ENCODE measurements at regions not wholly inside any gene's neighbourhood (a gene's known extent, or its start where the extent isn't known, plus 50 kb on each side); places are given as distances from the start of the nearest gene placed in this dataset.

DNA sequence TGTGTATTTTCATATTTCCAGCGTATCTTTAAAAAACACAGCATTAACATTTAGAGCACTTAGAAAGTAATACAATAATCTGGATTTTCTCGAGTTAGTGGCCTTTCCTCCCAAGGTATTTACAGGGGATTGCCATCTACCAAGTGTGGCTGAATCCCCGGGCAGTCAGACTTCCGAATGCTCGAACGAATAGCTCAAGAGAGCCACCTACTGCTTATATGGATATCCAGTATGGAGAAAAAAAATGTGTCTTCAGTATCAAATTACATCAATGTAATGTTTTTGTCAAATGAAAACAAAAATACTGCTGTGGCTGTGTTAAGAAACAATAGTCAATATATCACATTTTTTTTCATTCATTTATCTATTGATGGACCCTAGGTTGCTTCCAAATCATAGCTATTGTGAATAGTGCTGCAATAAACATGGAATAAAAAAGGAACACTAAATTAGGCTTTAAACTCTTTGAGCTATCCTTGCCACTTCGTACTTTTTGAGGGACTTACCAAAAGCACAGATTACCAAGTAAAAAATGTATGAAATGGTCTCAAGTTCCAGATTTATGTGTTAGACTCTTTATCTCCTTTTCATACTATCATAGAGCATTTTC lies 654.5 kb upstream of the PTCHD4 start:
- Histone ChIP-seq H3K4me1 (ENCODE audit: control insufficient read depth, insufficient read depth, low read length) (no peaks in the 10 kb centered on the region), H3K27me3 (ENCODE audit: control insufficient read depth, insufficient read depth, low read length) (no peaks in the 10 kb centered on the region), H3K9me3 (ENCODE audit: control insufficient read depth, insufficient read depth, low read length) (no peaks in the 10 kb centered on the region), H3K27ac (ENCODE audit: low read length) (no peak overlapping the region), H3K36me3 (ENCODE audit: control insufficient read depth, insufficient read depth, low read length) (no peaks in the 10 kb centered on the region), H3K4me3 (ENCODE audit: low read length) (no peak overlapping the region)
- no peaks in the 10 kb centered on the region for H3K4me1 Mint-ChIP-seq
- no peaks in the 10 kb centered on the region for H3K36me3 Mint-ChIP-seq
- DNase-seq (no peak), ATAC-seq (no peak)
- H3K27me3 Mint-ChIP-seq (ENCODE audit: low read depth in 2 of 2) = no peaks in the 10 kb centered on the region
- H3K9me3 Mint-ChIP-seq = peaks cover 6 to 8% of the 10 kb centered on the region in 2 donors
- 12% methylated on average over 5 of the region's 7 CpGs for WGBS (ENCODE audit: insufficient coverage)
- TF ChIP-seq CTCF (IDR thresholded peaks at IDR 0.05) = no peak
- H3K4me3 Mint-ChIP-seq = no peak overlapping the region
- intact Hi-C loops (cut with micrococcal nuclease) = no loop called here
- no peak overlapping the region for H3K27ac Mint-ChIP-seq

DNA sequence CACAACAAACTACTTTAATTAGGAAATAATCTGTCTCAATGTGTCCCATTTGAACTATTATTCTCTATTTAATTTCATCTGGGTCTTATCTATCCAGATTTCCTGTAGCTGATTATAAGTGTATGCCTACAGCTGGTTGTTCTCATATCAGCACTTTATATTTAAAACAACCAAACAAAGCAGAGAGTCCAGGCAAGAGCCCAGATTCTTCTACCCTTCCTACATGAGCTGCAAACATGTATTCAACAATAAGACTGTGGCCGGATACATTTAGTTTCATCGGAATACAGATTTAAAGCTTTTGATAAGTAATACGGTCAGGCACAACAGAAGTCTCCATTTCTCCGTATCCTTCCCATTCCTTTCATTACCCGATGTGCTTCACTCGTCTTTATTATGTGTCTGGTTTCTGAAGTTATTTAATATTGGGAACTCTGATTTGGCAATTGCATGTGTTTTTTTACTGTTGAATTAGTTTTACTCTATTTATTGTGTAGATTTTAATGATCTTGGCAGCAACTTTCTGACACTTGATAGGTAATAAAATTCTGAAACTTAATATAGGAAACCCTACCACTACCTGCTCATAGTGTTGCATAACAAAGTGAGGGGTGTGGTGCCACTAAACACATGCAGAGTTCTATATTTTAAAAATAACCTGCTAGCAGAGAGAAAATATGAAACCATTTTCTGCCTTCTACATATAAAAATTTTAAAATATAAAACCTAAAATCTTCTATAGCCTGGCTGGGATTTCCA lies 653.5 kb upstream of the PTCHD4 start:
- no peak overlapping the region for H3K27ac Mint-ChIP-seq
- no peaks in the 10 kb centered on the region for H3K36me3 Mint-ChIP-seq
- H3K27me3 Mint-ChIP-seq (ENCODE audit: low read depth in 2 of 2) = no peaks in the 10 kb centered on the region
- no peaks in the 10 kb centered on the region for H3K4me1 Mint-ChIP-seq
- TF ChIP-seq CTCF (IDR thresholded peaks at IDR 0.05) = no peak
- Histone ChIP-seq H3K36me3 (ENCODE audit: control insufficient read depth, insufficient read depth, low read length) (no peaks in the 10 kb centered on the region), H3K4me3 (ENCODE audit: low read length) (no peak overlapping the region), H3K27me3 (ENCODE audit: control insufficient read depth, insufficient read depth, low read length) (no peaks in the 10 kb centered on the region), H3K9me3 (ENCODE audit: control insufficient read depth, insufficient read depth, low read length) (no peaks in the 10 kb centered on the region), H3K4me1 (ENCODE audit: control insufficient read depth, insufficient read depth, low read length) (no peaks in the 10 kb centered on the region), H3K27ac (ENCODE audit: low read length) (no peak overlapping the region)
- DNase-seq = no peak
- 87% methylated on average over 4 of the region's 6 CpGs for WGBS (ENCODE audit: insufficient coverage)
- intact Hi-C loops (cut with micrococcal nuclease) = no loop called here
- H3K9me3 Mint-ChIP-seq = peaks cover 5 to 7% of the 10 kb centered on the region in 2 donors
- no peak for ATAC-seq
- no peak overlapping the region for H3K4me3 Mint-ChIP-seq

DNA sequence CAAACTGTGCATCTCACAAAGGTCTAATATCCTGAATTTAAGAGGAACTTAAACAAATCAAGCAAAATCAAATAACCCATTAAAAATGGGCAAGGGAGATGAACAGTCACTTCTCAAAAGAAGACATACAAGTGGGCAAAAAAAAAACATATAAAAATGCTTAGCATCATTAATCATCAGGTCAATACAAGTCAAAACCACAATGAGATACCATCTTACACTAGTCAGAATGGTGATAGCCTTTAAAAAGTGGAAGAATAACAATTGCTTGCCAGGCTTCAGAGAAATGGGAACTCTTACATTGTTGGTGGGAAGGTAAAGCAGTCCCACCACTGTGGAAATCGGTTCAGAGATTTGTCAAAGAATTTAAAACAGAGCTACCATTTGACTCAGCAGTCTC lies 646.7 kb upstream of the PTCHD4 start:
- Histone ChIP-seq H3K27me3 (ENCODE audit: control insufficient read depth, insufficient read depth, low read length) (no peaks in the 10 kb centered on the region), H3K9me3 (ENCODE audit: control insufficient read depth, insufficient read depth, low read length) (no peaks in the 10 kb centered on the region), H3K4me3 (ENCODE audit: low read length) (no peak overlapping the region), H3K27ac (ENCODE audit: low read length) (no peak overlapping the region), H3K4me1 (ENCODE audit: control insufficient read depth, insufficient read depth, low read length) (no peaks in the 10 kb centered on the region), H3K36me3 (ENCODE audit: control insufficient read depth, insufficient read depth, low read length) (no peaks in the 10 kb centered on the region)
- no peak overlapping the region for H3K27ac Mint-ChIP-seq
- H3K4me1 Mint-ChIP-seq = no peaks in the 10 kb centered on the region
- no peak overlapping the region for H3K4me3 Mint-ChIP-seq
- WGBS (ENCODE audit: insufficient coverage) = 85% methylated on average over 1 of the region's 1 CpG
- peaks cover 9 to 10% of the 10 kb centered on the region in 2 donors for H3K9me3 Mint-ChIP-seq
- H3K36me3 Mint-ChIP-seq = no peaks in the 10 kb centered on the region
- intact Hi-C loops (cut with micrococcal nuclease) = no loop called here
- no peak for DNase-seq
- TF ChIP-seq CTCF (IDR thresholded peaks at IDR 0.05) = no peak
- H3K27me3 Mint-ChIP-seq (ENCODE audit: low read depth in 2 of 2) = no peaks in the 10 kb centered on the region
- no peak for ATAC-seq

Data from natural killer cell (primary cell).